IMR-90 (cell line): ENCODE measurements at regions not wholly inside any gene's neighbourhood (a gene's known extent, or its start where the extent isn't known, plus 50 kb on each side); places are given as distances from the start of the nearest gene placed in this dataset.

Source experiments
- ATAC-seq: fragments of 200-7000 bp; cut with Tn5 transposase; 2 replicates; pipeline ENCODE4 v1.9.1; 2020; ENCODE audit warnings: low read depth, mild to moderate bottlenecking, moderate library complexity
- BruUV-seq: library from RNA; stranded (reverse); fragments of 400-500 nt; replicated peaks from 2 replicates; lab custom pipeline; 2021; lab: Mats Ljungman, UMichigan
- CTCF ChIA-PET: fragments of 300-600 bp; formaldehyde crosslinking; extraction: SDS; loops from one replicate; lab custom pipeline; 2021; ENCODE audit warnings: antibody characterized with exemption; lab: Yijun Ruan, JAX
- POLR2A ChIA-PET: fragments of 300-600 bp; sonication (Branson Sonifier 250); formaldehyde crosslinking; loops from one replicate; lab custom pipeline; 2022; ENCODE audit warnings: antibody characterized with exemption; ENCODE audit not compliant: unreplicated experiment; lab: Charles Lee
- DNase-seq: peaks from one replicate; pipeline ENCODE4 v3.0.0; 2013
- H2AFZ ChIP-seq: replicated peaks from 2 replicates; pipeline ENCODE3; 2013; ENCODE audit warnings: low read length, mild to moderate bottlenecking; ENCODE audit not compliant: poor library complexity
- H2AK5ac ChIP-seq: 2 replicates; pipeline ENCODE4 v1.6.1; 2013; ENCODE audit warnings: low read depth, low read length, inconsistent platforms
- H2AK9ac ChIP-seq: replicated peaks from 2 replicates; pipeline ENCODE3; 2013; ENCODE audit warnings: mild to moderate bottlenecking, low read depth, low read length, moderate library complexity; ENCODE audit not compliant: poor library complexity
- H2BK120ac ChIP-seq: 2 replicates; pipeline ENCODE4 v1.6.1; 2013; ENCODE audit warnings: low read depth, low read length, inconsistent platforms
- H2BK15ac ChIP-seq: 3 replicates; pipeline ENCODE4 v1.6.1; 2013; ENCODE audit warnings: low read depth, low read length, inconsistent platforms
- H2BK20ac ChIP-seq: 2 replicates; pipeline ENCODE4 v1.6.1; 2013; ENCODE audit warnings: low read depth, mild to moderate bottlenecking, inconsistent platforms, low read length, moderate library complexity
- H2BK5ac ChIP-seq: 2 replicates; pipeline ENCODE4 v1.6.1; 2013; ENCODE audit warnings: mild to moderate bottlenecking, low read depth, low read length, inconsistent platforms; ENCODE audit not compliant: poor library complexity, severe bottlenecking
- H3K14ac ChIP-seq: replicated peaks from 2 replicates; pipeline ENCODE4 v1.6.1; 2013; ENCODE audit warnings: low read depth, low read length, inconsistent platforms
- H3K18ac ChIP-seq: 2 replicates; pipeline ENCODE4 v1.6.1; 2013; ENCODE audit warnings: low read depth, low read length, control low read depth
- H3K23ac ChIP-seq: 2 replicates; pipeline ENCODE4 v1.6.1; 2013; ENCODE audit warnings: low read depth, low read length, inconsistent platforms
- H3K27ac ChIP-seq: 2 replicates; pipeline ENCODE4 v1.5.1; 2013; ENCODE audit warnings: mild to moderate bottlenecking, control low read depth, low read length; ENCODE audit not compliant: insufficient read depth
- H3K27me3 ChIP-seq: 2 replicates; pipeline ENCODE4 v1.6.1; 2013; ENCODE audit warnings: low read length; ENCODE audit not compliant: control insufficient read depth, insufficient read depth
- H3K36me3 ChIP-seq: 2 replicates; pipeline ENCODE4 v1.6.1; 2013; ENCODE audit warnings: low read length, mixed read lengths; ENCODE audit not compliant: control insufficient read depth, insufficient read depth
- H3K4ac ChIP-seq: 2 replicates; pipeline ENCODE4 v1.6.1; 2013; ENCODE audit warnings: low read depth, low read length, inconsistent platforms
- H3K4me1 ChIP-seq: 2 replicates; pipeline ENCODE4 v1.6.1; 2013; ENCODE audit warnings: low read length, mixed read lengths; ENCODE audit not compliant: control insufficient read depth, insufficient read depth
- H3K4me2 ChIP-seq: 2 replicates; pipeline ENCODE4 v1.6.1; 2013; ENCODE audit warnings: low read depth, mild to moderate bottlenecking, control low read depth, low read length, moderate library complexity
- H3K4me3 ChIP-seq: 2 replicates; pipeline ENCODE4 v1.5.1; 2013; ENCODE audit warnings: low read depth, mild to moderate bottlenecking, control low read depth, low read length, moderate library complexity; ENCODE audit not compliant: insufficient read depth
- H3K56ac ChIP-seq: 2 replicates; pipeline ENCODE4 v1.6.1; 2013; ENCODE audit warnings: low read length, inconsistent platforms; ENCODE audit not compliant: insufficient read depth; ENCODE audit errors: extremely low read depth
- H3K79me1 ChIP-seq, 2 experiments: 2 replicates each; pipeline ENCODE4 v1.6.1; 2013; ENCODE audit warnings: low read length in 2 of 2, inconsistent platforms in 1 of 2, low read depth in 1 of 2
- H3K9ac ChIP-seq: 2 replicates; pipeline ENCODE4 v1.6.1; 2013; ENCODE audit warnings: low read depth, low read length, control low read depth
- H3K9me1 ChIP-seq: 2 replicates; pipeline ENCODE4 v1.6.1; 2013; ENCODE audit warnings: low read length, inconsistent platforms; ENCODE audit not compliant: insufficient read depth
- H3K9me3 ChIP-seq: 2 replicates; pipeline ENCODE4 v1.6.1; 2013; ENCODE audit warnings: low read length; ENCODE audit not compliant: control insufficient read depth, insufficient read depth
- H4K20me1 ChIP-seq: 2 replicates; pipeline ENCODE4 v1.6.1; 2013; ENCODE audit warnings: low read length, inconsistent platforms; ENCODE audit not compliant: insufficient read depth
- H4K5ac ChIP-seq: 2 replicates; pipeline ENCODE4 v1.6.1; 2013; ENCODE audit warnings: mild to moderate bottlenecking, low read depth, low read length, control low read depth
- H4K8ac ChIP-seq, 2 experiments: 2 replicates each; pipeline ENCODE4 v1.6.1; 2013; ENCODE audit warnings: low read depth in 2 of 2, low read length in 2 of 2, control low read depth in 1 of 2, inconsistent platforms in 1 of 2
- H4K91ac ChIP-seq: 2 replicates; pipeline ENCODE4 v1.6.1; 2013; ENCODE audit warnings: low read depth, low read length, inconsistent platforms; ENCODE audit not compliant: insufficient read depth
- BHLHE40 ChIP-seq: fragments of 150-350 bp; IDR thresholded peaks from 2 replicates; pipeline ENCODE4 v1.6.1; 2016; ENCODE audit warnings: mild to moderate bottlenecking, low read depth, low read length
- CEBPB ChIP-seq: IDR thresholded peaks from 2 replicates; pipeline ENCODE4 v1.6.1; 2012; ENCODE audit warnings: low read depth, low read length, improper control_type of control experiment
- CHD1 ChIP-seq: IDR thresholded peaks from 2 replicates; pipeline ENCODE4 v1.6.1; 2012; ENCODE audit warnings: low read depth, low read length, improper control_type of control experiment
- FOS ChIP-seq: fragments of 150-350 bp; IDR thresholded peaks from 2 replicates; pipeline ENCODE4 v1.6.1; 2016; ENCODE audit warnings: low read depth, low read length
- MAFK ChIP-seq: IDR thresholded peaks from 2 replicates; pipeline ENCODE4 v1.6.1; 2012; ENCODE audit warnings: low read depth, low read length, improper control_type of control experiment
- MAZ ChIP-seq: IDR thresholded peaks from 2 replicates; pipeline ENCODE4 v1.6.1; 2012; ENCODE audit warnings: low read depth, mild to moderate bottlenecking, low read length, improper control_type of control experiment, moderate library complexity, borderline replicate concordance
- MXI1 ChIP-seq: IDR thresholded peaks from 2 replicates; pipeline ENCODE4 v1.6.1; 2012; ENCODE audit warnings: low read depth, mild to moderate bottlenecking, low read length, moderate library complexity, borderline replicate concordance
- NFE2L2 ChIP-seq: fragments of 150-350 bp; IDR thresholded peaks from 2 replicates; pipeline ENCODE4 v1.6.1; 2016; ENCODE audit warnings: low read depth, mild to moderate bottlenecking, low read length
- POLR2A ChIP-seq: IDR thresholded peaks from 2 replicates; pipeline ENCODE4 v1.6.1; 2012; ENCODE audit warnings: mild to moderate bottlenecking, low read depth, low read length
- RAD21 ChIP-seq: IDR thresholded peaks from 2 replicates; pipeline ENCODE4 v1.6.1; 2012; ENCODE audit warnings: low read length, improper control_type of control experiment
- RCOR1 ChIP-seq: IDR thresholded peaks from 2 replicates; pipeline ENCODE4 v1.6.1; 2012; ENCODE audit warnings: mild to moderate bottlenecking, low read length, improper control_type of control experiment; ENCODE audit not compliant: insufficient replicate concordance
- RFX5 ChIP-seq: IDR thresholded peaks from 2 replicates; pipeline ENCODE4 v1.8.0; 2012; ENCODE audit warnings: low read depth, mild to moderate bottlenecking, low read length, moderate library complexity
- SMC3 ChIP-seq: fragments of 150-350 bp; IDR thresholded peaks from 2 replicates; pipeline ENCODE4 v1.6.1; 2016; ENCODE audit warnings: low read depth, mild to moderate bottlenecking, antibody characterized with exemption, low read length, moderate library complexity
- WGBS, 2 experiments: methylation state at CpG; one replicate each; pipeline versions ENCODE4 v1.1.5 to v1.1.7; 2013; ENCODE audit warnings: missing lambda C conversion rate in 2 of 2; ENCODE audit not compliant: insufficient read length in 1 of 2; ENCODE audit errors: extremely low coverage in 2 of 2; 5-methylcytosine and 5-hydroxymethylcytosine counted together
- dilution Hi-C: fragments of 300-500 bp; cut with HindIII; formaldehyde crosslinking; loops from one replicate; pipeline ENCODE4 v1.14.3; 2018; ENCODE audit warnings: low sequenced_read_pairs; ENCODE audit not compliant: unreplicated experiment
- in situ Hi-C: fragments of 300-500 bp; cut with MboI; formaldehyde crosslinking; loops from 3 replicates; pipeline ENCODE4 v1.14.3; 2019; ENCODE audit warnings: low sequenced_read_pairs, inconsistent platforms, mixed read lengths
- intact Hi-C: fragments of 100-400 bp; cut with micrococcal nuclease; formaldehyde crosslinking; loops from 2 replicates; pipeline ENCODE4 v1.10.0; 2022
- TF ChIP-seq, protein P1 (sequence below): conservative IDR thresholded peaks from 2 replicates; pipeline ENCODE4 v1.5.1; 2012; ENCODE audit warnings: mild to moderate bottlenecking, low read depth, low read length, improper control_type of control experiment
- TF ChIP-seq, protein P2 (sequence below): fragments of 150-350 bp; IDR thresholded peaks from 2 replicates; pipeline ENCODE4 v1.6.1; 2017; ENCODE audit warnings: mild to moderate bottlenecking, antibody characterized with exemption, low read length, low read depth
- TF ChIP-seq, protein P3 (sequence below): fragments of 150-350 bp; IDR thresholded peaks from 2 replicates; pipeline ENCODE4 v1.6.1; 2016; ENCODE audit warnings: low read depth, mild to moderate bottlenecking, low read length, moderate library complexity, borderline replicate concordance

DNA sequence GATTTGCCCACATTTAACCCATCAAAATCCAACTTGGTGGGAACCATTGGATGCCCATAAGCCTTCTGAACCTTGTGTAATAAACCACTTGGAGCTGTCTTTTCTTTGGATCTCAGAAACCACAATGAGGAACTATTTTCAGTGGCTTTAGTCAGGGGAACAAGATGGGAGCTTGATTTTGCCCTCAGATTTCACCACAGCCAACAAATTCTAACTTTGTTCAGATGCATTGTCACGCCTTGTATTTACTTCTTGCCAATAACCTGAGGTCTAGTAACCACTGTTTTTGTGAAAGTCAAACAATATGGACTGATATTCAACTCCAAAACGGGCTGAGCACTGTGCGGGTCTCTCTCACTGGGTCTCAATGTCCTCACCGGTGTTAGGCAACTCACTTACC lies 508.2 kb downstream of the TNS1 start:
- no peak for DNase-seq
- no peak overlapping the region for H3K4ac ChIP-seq
- H3K27ac ChIP-seq: no peak overlapping the region
- no peak overlapping the region for H3K14ac ChIP-seq
- no peak overlapping the region for H3K18ac ChIP-seq
- no peak overlapping the region for H3K23ac ChIP-seq
- H3K9me3 ChIP-seq: no peaks in the 10 kb centered on the region
- intact Hi-C loops (no loop called here), in situ Hi-C loops (no loop called here), dilution Hi-C loops (no loop called here)
- H2BK5ac ChIP-seq: no peak overlapping the region
- H3K9me1 ChIP-seq: no peaks in the 10 kb centered on the region
- no peak overlapping the region for H4K5ac ChIP-seq
- H2AK9ac ChIP-seq: no peak overlapping the region
- no peaks in the 10 kb centered on the region for H3K36me3 ChIP-seq
- H3K56ac ChIP-seq: no peak overlapping the region
- H3K9ac ChIP-seq: no peak overlapping the region
- no peak overlapping the region for H3K4me2 ChIP-seq
- H3K4me1 ChIP-seq: no peaks in the 10 kb centered on the region
- H2BK20ac ChIP-seq: no peak overlapping the region
- no peak for ATAC-seq
- no peaks in the 10 kb centered on the region for H3K27me3 ChIP-seq
- H4K8ac ChIP-seq: no peak overlapping the region
- WGBS, 2 experiments: 83% methylated on average over 1 of the region's 4 CpGs; no CpG with 5 or more reads in 1 of the 2 experiments
- no peak for TF ChIP-seq MXI1
- TF ChIP-seq POLR2A: no peak
- TF ChIP-seq, protein P1, sequence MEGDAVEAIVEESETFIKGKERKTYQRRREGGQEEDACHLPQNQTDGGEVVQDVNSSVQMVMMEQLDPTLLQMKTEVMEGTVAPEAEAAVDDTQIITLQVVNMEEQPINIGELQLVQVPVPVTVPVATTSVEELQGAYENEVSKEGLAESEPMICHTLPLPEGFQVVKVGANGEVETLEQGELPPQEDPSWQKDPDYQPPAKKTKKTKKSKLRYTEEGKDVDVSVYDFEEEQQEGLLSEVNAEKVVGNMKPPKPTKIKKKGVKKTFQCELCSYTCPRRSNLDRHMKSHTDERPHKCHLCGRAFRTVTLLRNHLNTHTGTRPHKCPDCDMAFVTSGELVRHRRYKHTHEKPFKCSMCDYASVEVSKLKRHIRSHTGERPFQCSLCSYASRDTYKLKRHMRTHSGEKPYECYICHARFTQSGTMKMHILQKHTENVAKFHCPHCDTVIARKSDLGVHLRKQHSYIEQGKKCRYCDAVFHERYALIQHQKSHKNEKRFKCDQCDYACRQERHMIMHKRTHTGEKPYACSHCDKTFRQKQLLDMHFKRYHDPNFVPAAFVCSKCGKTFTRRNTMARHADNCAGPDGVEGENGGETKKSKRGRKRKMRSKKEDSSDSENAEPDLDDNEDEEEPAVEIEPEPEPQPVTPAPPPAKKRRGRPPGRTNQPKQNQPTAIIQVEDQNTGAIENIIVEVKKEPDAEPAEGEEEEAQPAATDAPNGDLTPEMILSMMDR: no peak
- no peak for TF ChIP-seq BHLHE40
- TF ChIP-seq RCOR1: no peak
- TF ChIP-seq CEBPB: no peak
- TF ChIP-seq, protein P2, sequence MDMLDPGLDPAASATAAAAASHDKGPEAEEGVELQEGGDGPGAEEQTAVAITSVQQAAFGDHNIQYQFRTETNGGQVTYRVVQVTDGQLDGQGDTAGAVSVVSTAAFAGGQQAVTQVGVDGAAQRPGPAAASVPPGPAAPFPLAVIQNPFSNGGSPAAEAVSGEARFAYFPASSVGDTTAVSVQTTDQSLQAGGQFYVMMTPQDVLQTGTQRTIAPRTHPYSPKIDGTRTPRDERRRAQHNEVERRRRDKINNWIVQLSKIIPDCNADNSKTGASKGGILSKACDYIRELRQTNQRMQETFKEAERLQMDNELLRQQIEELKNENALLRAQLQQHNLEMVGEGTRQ: no peak
- TF ChIP-seq CHD1: no peak
- TF ChIP-seq, protein P3, sequence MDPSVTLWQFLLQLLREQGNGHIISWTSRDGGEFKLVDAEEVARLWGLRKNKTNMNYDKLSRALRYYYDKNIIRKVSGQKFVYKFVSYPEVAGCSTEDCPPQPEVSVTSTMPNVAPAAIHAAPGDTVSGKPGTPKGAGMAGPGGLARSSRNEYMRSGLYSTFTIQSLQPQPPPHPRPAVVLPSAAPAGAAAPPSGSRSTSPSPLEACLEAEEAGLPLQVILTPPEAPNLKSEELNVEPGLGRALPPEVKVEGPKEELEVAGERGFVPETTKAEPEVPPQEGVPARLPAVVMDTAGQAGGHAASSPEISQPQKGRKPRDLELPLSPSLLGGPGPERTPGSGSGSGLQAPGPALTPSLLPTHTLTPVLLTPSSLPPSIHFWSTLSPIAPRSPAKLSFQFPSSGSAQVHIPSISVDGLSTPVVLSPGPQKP: no peak
- TF ChIP-seq MAZ: no peak
- no peak for TF ChIP-seq MAFK
- no peak for TF ChIP-seq SMC3
- no peak for TF ChIP-seq RFX5
- TF ChIP-seq RAD21: no peak
- TF ChIP-seq FOS: no peak
- TF ChIP-seq NFE2L2: no peak
- BruUV-seq: no TSS peak
- H3K79me1 ChIP-seq: no peaks in the 10 kb centered on the region
- H4K91ac ChIP-seq: no peak overlapping the region
- ChIA-PET CTCF (interaction anchor here (0.7 kb wide), 1 partner anchor 16 kb away, joined by 3 read pairs; no protein-coding TSS in a partner anchor), POLR2A (no interaction called here)
- H4K20me1 ChIP-seq: no peaks in the 10 kb centered on the region
- no peak overlapping the region for H2AK5ac ChIP-seq
- no peak overlapping the region for H2BK120ac ChIP-seq
- H3K4me3 ChIP-seq: no peak overlapping the region
- H2BK15ac ChIP-seq: no peak overlapping the region
- H2AFZ ChIP-seq: no peak overlapping the region
